ENCODE measurements at regions not wholly inside any gene's neighbourhood (a gene's known extent, or its start where the extent isn't known, plus 50 kb on each side); places are given as distances from the start of the nearest gene placed in this dataset.

GRCh38 chr2:156708051-156708450, 271.9 kb downstream of the GPD2 start:
- Histone ChIP-seq H3K9me3 (no peaks in the 10 kb centered on the region), H3K27me3 (no peaks in the 10 kb centered on the region), H3K4me3 (no peak overlapping the region), H3K36me3 (no peaks in the 10 kb centered on the region), H3K27ac (no peak overlapping the region), H3K4me1 (no peaks in the 10 kb centered on the region)
- no peak for DNase-seq
- no peak for TF ChIP-seq CTCF (IDR thresholded peaks at IDR 0.05)
- ATAC-seq = no peak
- intact Hi-C loops (cut with DNase I) = no loop called here

GRCh38 chr2:156709091-156709490, 272.9 kb downstream of the GPD2 start:
- DNase-seq (no peak), ATAC-seq (no peak)
- intact Hi-C loops (cut with DNase I) = no loop called here

DNA sequence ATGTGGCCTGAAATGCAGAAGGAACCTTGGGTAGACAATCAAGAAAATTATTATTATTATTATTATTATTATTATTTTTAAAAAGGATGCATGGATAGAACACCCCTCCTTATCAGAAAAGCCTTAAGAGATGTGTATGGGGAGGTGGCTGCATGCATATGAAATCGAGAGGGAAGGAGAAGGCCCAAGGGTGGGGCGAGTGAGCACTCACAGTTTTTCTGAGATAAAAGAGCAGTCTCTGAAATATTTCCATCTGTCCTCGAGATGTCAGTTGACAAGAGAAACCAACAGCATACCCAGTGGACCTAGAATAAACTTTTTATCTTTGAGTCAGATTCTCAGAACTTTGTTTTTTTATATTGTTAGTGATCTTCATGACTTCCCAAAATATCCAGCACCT, 282.9 kb downstream of the GPD2 start:
- Histone ChIP-seq H3K4me1 (no peaks in the 10 kb centered on the region), H3K36me3 (no peaks in the 10 kb centered on the region), H3K27me3 (no peaks in the 10 kb centered on the region), H3K4me3 (no peak overlapping the region), H3K27ac (no peak overlapping the region), H3K9me3 (no peaks in the 10 kb centered on the region)
- DNase-seq (no peak), ATAC-seq (no peak)
- no peak for TF ChIP-seq CTCF (IDR thresholded peaks at IDR 0.05)
- intact Hi-C loops (cut with DNase I) = no loop called here

More at GRCh38 chr2:156709091-156709490, 272.9 kb downstream of the GPD2 start:
- Histone ChIP-seq H3K9me3 (no peaks in the 10 kb centered on the region), H3K36me3 (no peaks in the 10 kb centered on the region), H3K4me3 (no peak overlapping the region), H3K4me1 (no peaks in the 10 kb centered on the region), H3K27ac (no peak overlapping the region), H3K27me3 (no peaks in the 10 kb centered on the region)
- no peak for TF ChIP-seq CTCF (IDR thresholded peaks at IDR 0.05)

GRCh38 chr2:156727867-156728266, 291.7 kb downstream of the GPD2 start:
- DNase-seq (no peak), ATAC-seq (no peak)
- Histone ChIP-seq H3K4me3 (no peak overlapping the region), H3K27me3 (no peaks in the 10 kb centered on the region), H3K36me3 (no peaks in the 10 kb centered on the region), H3K27ac (no peak overlapping the region), H3K4me1 (no peaks in the 10 kb centered on the region), H3K9me3 (no peaks in the 10 kb centered on the region)
- intact Hi-C loops (cut with DNase I) = no loop called here
- no peak for TF ChIP-seq CTCF (IDR thresholded peaks at IDR 0.05)

DNA sequence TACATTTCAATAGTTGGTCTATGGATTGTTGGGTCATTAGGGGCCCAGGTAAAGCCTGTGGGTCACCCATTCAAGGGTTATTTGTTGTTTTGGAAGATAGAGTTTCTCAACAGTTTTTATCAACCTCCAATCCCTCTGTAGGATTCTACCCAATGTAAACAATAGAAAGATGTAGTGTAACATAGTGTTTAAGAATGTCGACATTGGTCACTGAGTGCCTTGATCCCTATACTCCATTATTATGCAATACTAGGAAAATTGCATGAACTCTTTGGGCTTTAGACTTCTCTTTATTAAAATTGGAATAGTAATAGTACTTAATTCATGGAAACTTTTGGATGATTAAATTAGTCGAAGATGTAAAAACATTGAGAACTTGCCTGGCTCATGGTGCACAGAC, 292.1 kb downstream of the GPD2 start:
- ATAC-seq (no peak), DNase-seq (no peak)
- Histone ChIP-seq H3K4me1 (no peaks in the 10 kb centered on the region), H3K27ac (no peak overlapping the region), H3K36me3 (no peaks in the 10 kb centered on the region), H3K27me3 (no peaks in the 10 kb centered on the region), H3K9me3 (no peaks in the 10 kb centered on the region), H3K4me3 (no peak overlapping the region)
- no peak for TF ChIP-seq CTCF (IDR thresholded peaks at IDR 0.05)
- intact Hi-C loops (cut with DNase I) = no loop called here

Measured in left lung (tissue), 4 donors.